DLD1 (cell line): ENCODE measurements at regions not wholly inside any gene's neighbourhood (a gene's known extent, or its start where the extent isn't known, plus 50 kb on each side); places are given as distances from the start of the nearest gene placed in this dataset.
"Not testable (repeated sequence)": the region's sequence is repeated elsewhere in the genome, so short reads cannot be mapped to it uniquely, and the experiment has no call there.

ENCODE experiments used
- in situ Hi-C: cut with HindIII; loops from 2 replicates; pipeline ENCODE4 v1.10.0; 2017; ENCODE audit warnings: low sequenced_read_pairs

- in situ Hi-C loops = no loop called here
These were observed 84.3 kb upstream of the HAND1 start for GRCh38 chr5:154562244-154562880.

DNA sequence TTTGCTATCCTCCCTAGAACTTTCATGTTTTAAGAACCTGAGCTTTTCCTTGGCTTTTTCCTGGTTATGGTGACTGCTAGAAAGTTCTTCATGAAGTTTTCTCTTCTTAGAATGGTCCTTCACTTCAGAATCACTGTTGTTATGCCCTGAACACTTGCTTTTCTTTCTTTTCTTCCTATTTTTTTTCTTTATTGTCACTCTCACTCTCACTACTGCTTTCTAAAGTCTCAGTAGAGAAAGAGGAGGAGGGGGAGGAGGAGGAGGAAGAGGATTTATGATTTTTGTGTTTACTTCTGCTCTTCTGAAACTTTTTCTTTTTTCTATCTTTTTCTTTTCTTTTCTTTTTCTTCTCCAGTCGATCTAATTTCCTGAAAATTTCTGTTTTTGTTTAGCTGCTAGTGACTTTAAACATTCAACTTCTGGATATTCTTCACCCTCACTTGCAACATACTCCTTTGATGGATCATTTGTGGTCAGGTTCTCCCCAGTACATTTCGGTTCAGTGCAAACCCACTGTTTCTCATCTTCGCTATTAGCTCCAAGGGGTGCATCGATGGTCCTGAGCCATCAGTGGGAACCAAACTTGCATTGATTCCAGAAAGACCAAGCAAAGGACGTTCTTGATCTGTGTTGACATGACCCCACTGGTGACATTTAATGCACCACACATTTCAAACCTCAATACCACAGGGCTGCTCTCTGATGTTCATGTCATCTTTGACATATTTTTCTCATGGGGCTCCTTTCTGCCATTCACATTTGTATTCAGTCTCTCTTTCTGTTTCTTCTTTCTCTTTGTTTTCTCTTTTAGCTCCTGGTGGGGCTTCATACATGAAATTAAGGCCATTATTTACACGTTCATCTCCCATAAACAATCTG lies 81.6 kb upstream of the HAND1 start:
- in situ Hi-C loops = no loop called here

DNA sequence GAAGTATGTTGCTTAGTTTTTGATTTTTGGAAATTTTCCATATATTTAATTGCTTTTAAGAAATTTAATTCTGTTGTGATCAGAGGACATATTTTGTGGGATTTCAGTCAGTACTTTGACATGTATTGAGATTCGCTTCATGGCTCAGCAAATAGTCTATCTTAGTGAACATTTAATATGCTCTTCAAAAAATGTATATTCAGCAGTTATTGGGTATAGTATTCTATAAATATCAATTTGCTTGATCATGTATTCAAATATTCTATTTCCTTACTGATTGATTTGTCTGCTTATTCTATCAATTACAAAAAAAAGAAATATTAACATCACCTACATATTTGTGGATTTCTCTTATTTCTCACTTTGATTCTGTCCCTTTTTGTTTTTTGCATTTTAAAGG lies 79.5 kb upstream of the HAND1 start:
- in situ Hi-C loops = no loop called here

DNA sequence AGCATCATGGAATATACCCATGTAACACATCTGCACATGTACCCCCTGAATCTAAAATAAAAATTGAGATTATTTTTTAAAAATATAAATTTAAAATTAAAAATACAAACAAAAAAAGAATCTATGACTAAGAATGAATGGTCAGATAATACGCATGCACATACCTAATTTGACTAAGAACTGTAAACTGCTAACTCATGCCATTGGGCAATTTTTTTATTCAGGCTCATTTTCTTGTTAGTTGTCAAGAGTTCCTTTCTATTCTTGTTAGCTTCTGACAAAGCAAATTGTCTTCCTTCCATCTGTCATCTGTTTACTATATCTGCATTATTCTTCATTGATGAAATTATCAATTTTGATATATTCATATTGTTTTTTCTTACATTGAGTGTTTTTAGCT lies 69.5 kb upstream of the HAND1 start:
- in situ Hi-C loops = no loop called here

- in situ Hi-C loops = no loop called here
These were observed 68.7 kb upstream of the HAND1 start for GRCh38 chr5:154546719-154547118.

DNA sequence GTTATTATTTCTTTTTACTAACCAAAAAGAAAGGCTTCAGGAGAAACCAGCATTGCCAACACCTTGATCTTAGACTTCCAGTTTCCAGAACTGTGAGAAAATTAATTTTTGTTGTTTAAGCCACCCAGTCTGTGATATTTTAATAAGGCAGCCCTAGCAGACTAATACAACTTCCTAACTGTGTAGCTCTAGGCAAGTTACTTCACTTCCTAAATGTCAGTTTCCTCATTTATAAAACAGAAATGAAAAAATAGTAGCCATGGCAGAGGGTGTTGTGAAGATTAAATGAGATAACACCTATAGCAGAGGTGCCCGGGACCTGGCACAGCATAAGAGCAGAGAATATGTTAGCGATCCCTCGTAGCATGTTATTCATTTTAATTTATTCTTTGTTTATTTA lies 66.6 kb upstream of the HAND1 start:
- in situ Hi-C loops = no loop called here

DNA sequence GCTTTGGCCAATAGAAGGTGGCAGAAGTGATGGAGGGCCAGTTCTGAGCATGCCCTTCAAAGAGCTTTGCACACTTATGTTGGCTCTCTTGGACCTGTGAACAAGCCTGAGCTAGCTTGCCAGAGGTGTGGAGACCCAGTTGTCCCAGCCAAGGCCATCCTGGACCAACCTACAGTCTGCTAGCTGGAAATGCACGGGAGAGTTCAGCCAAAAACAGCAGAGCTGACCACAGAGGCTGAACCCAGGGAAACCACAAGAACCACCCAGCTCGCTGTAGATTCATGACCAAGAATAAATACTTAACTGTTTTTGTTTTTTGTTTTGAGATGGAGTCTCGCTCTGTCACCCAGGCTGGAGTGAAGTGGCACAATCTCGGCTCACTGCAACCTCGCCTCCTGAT lies 65.4 kb upstream of the HAND1 start:
- in situ Hi-C loops = no loop called here

DNA sequence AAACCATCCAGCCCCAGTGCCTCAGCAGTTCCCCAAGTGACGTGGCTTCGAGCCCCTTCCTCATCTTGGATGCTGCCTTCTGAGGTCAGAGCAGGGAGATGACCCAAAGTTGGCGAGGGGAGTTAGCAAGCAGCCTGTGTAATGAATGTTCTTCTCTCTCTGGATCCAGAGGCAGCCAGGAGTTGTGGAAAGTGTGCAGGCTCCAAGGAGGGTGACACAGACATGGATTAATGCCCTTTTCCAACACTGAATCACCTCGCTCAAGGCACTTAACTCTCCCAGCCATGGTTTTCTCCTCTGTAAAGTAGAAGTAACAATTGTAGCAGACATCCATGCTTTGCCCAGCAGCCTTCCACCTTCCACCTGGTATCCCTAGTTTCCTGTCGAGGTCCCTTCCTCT lies 64.6 kb upstream of the HAND1 start:
- in situ Hi-C loops = no loop called here

DNA sequence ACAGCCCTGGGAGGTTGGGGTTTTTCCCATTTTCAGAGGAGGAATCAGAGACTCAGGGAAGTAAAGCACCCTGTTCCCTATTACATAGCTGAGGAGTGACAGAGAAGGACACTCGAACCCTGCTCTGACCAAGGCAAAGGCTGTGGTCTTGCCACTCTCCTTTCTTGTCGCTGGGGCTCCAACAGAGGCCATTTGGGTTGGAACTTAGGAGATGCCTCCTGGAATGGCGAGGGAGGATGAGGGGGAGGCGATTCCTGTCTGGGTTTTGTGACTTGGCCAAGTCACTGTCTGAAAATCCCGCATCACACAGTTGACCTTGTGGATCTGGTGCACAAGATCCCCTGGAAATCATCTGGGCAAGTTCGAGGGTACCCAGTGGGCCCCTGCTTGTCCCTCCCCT lies 64.0 kb upstream of the HAND1 start:
- in situ Hi-C loops = no loop called here

DNA sequence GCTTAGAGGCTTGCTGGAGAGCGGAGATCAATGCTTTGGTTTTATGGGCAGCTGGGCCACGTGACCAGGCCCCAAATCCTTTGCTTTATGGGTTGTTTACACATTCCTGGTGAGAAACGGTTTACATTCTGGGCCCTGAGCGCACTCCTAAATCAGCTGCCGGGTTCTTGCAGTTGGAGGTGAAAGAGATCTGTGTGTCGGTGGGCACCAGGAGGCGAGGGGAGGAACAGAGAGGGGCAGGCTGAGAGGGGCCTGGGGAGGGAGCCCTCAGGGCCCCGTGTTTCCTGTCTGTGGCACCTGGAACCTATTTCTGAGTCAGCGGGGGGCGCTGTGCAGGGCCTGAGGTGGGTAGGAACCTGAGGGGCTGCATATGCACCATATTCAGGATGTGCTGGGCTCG lies 63.5 kb upstream of the HAND1 start:
- in situ Hi-C loops = no loop called here

DNA sequence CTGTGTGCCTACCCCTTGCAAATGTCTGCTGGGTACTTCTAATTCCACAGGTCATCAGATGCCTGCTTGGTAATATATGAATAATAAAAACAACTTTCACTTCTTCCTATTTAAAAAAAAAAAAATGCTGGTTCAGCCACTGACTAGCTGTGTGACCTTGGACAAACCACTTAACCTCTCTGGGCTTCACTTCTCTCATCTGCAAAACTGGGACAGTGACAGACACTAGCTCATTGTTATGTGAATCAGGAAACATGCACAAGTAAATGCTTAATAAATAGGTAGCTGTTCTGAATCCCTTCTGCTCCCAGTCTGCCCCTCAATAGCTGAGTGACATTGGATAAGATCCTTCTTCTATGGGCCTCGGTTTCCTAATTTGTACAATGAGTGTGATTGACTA lies 62.6 kb upstream of the HAND1 start:
- in situ Hi-C loops = no loop called here

DNA sequence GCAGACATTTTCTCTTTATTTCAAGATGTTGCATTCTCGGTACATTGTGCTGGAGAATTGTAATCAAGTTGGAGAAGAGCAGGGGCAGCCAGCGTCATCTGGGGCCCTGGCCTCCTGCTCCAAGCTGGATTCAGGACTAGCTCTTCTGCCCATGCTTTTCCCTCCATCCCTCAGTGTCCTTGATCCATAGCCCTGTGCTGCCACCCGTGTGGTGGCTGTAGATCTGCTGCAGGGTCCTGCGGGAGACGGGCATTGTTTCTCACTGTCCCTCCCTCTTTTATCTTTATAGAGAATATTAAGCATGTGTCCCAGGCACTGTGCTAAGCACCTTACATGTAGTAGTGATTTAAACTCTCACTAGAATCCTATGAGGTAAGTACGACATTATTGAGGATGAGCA lies 60.5 kb upstream of the HAND1 start:
- in situ Hi-C loops = no loop called here

DNA sequence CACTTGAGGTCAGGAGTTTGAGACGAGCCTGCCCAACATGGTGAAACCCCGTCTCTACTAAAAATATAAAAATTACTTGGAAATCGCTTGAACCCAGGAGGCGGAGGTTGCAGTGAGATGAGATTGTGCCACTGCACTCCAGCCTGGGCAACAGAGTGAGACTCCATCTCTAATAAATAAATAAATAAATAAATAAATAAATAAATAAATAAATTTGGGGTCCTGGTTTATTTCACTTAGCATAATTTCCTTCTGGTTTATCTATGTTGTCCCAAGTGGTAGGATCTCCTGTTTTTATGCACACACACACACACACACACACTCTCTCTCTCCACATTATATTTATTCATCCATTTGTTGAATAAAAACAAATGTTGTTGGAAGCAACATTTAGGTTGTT lies 58.4 kb upstream of the HAND1 start:
- in situ Hi-C loops = not testable (repeated sequence)

- in situ Hi-C loops = no loop called here
These were observed 57.5 kb upstream of the HAND1 start for GRCh38 chr5:154535535-154535934.

- in situ Hi-C loops = no loop called here
These were observed 56.5 kb upstream of the HAND1 start for GRCh38 chr5:154534457-154535050.

- in situ Hi-C loops = no loop called here
These were observed 51.3 kb upstream of the HAND1 start for GRCh38 chr5:154529282-154529681.

DNA sequence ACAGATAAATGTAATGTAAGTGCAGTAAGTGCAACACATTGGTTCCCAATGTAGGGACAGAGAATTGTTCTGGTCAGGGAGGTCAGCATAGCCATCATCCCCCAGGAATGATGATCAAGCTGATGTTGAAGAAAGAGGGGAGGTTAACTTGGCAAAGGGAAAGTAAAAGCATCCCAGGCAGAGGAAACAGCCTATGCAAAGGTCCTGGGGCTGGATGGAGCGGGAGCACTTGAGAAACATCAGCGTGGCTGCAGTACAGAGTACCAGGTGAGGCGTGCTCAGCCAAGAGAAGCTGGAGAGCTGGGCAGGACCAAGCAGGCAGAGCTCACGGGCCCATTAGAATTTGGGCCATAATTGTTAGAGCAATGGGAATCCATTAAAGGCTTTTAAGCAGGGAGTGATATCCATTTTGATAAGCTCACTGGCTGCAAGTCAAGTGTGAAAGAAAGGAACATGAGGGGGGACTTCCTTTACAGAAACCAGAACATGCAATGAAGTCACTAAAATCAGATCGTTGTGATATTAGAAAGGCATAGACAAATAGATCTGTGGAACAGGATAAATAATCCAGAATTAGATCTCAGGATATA lies 50.1 kb upstream of the HAND1 start:
- in situ Hi-C loops = no loop called here
